Activated CD8-positive, alpha-beta memory T cell treated with anti-CD3 and anti-CD28 coated beads for 36 hours (primary cell): ENCODE measurements at regions not wholly inside any gene's neighbourhood (a gene's known extent, or its start where the extent isn't known, plus 50 kb on each side); places are given as distances from the start of the nearest gene placed in this dataset.
"Not testable (repeated sequence)": the region's sequence is repeated elsewhere in the genome, so short reads cannot be mapped to it uniquely, and the experiment has no call there.

Source experiments
- CTCF ChIA-PET: fragments of 350-600 bp; sonication (Branson Sonifier 250); formaldehyde crosslinking; loops from one replicate; lab custom pipeline; 2021; ENCODE audit warnings: antibody characterized with exemption; lab: Charles Lee
- POLR2A ChIA-PET: fragments of 350-600 bp; sonication (Branson Sonifier 250); formaldehyde crosslinking; loops from one replicate; lab custom pipeline; 2021; ENCODE audit warnings: antibody characterized with exemption; lab: Charles Lee

- POLR2A ChIA-PET, CTCF ChIA-PET: not testable (repeated sequence)
Measured at GRCh38 chr1:120941066-120941465, 51.5 kb downstream of the PPIAL4A start.

GRCh38 chr1:120941836-120942217 is 52.3 kb downstream of the PPIAL4A start:
- POLR2A ChIA-PET: interaction anchor here (1.1 kb wide), 1 partner anchor 91 kb away, joined by 9 read pairs; no protein-coding TSS in a partner anchor
- CTCF ChIA-PET: not testable (repeated sequence)

GRCh38 chr1:120942218-120942944 is 52.8 kb downstream of the PPIAL4A start:
- CTCF ChIA-PET: not testable (repeated sequence)
- POLR2A ChIA-PET: interaction anchor here (1.1 kb wide), 1 partner anchor 92 kb away, joined by 9 read pairs; no protein-coding TSS in a partner anchor

- POLR2A ChIA-PET, CTCF ChIA-PET: not testable (repeated sequence)
Measured at GRCh38 chr1:120942945-120943319, 53.4 kb downstream of the PPIAL4A start.

- CTCF ChIA-PET, POLR2A ChIA-PET: not testable (repeated sequence)
Measured at GRCh38 chr1:120944691-120945090, 55.1 kb downstream of the PPIAL4A start.

GRCh38 chr1:120945122-120945521 is 55.6 kb downstream of the PPIAL4A start:
- CTCF ChIA-PET, POLR2A ChIA-PET: not testable (repeated sequence)

GRCh38 chr1:120947114-120947513 is 57.5 kb downstream of the PPIAL4A start:
- POLR2A ChIA-PET, CTCF ChIA-PET: not testable (repeated sequence)

GRCh38 chr1:120949724-120950123 is 60.2 kb downstream of the PPIAL4A start:
- POLR2A ChIA-PET, CTCF ChIA-PET: not testable (repeated sequence)

- POLR2A ChIA-PET: not testable (repeated sequence)
Measured at GRCh38 chr1:120950633-120951032, 61.1 kb downstream of the PPIAL4A start.

GRCh38 chr1:120951100-120951499 is 61.5 kb downstream of the PPIAL4A start:
- POLR2A ChIA-PET, CTCF ChIA-PET: not testable (repeated sequence)

More at GRCh38 chr1:120950633-120951032, 61.1 kb downstream of the PPIAL4A start:
- CTCF ChIA-PET: not testable (repeated sequence)

- POLR2A ChIA-PET, CTCF ChIA-PET: not testable (repeated sequence)
Measured at GRCh38 chr1:120952207-120952870, 62.8 kb downstream of the PPIAL4A start.

GRCh38 chr1:120952871-120953265 is 63.3 kb downstream of the PPIAL4A start:
- POLR2A ChIA-PET, CTCF ChIA-PET: not testable (repeated sequence)

GRCh38 chr1:120954736-120955135 is 65.2 kb downstream of the PPIAL4A start:
- CTCF ChIA-PET: no interaction called here
- POLR2A ChIA-PET: no interaction called here

- CTCF ChIA-PET, POLR2A ChIA-PET: not testable (repeated sequence)
Measured at GRCh38 chr1:120955961-120956360, 66.4 kb downstream of the PPIAL4A start.

- POLR2A ChIA-PET, CTCF ChIA-PET: not testable (repeated sequence)
Measured at GRCh38 chr1:120966018-120966417, 76.4 kb downstream of the PPIAL4A start.

- POLR2A ChIA-PET, CTCF ChIA-PET: not testable (repeated sequence)
Measured at GRCh38 chr1:120972863-120973262, 83.3 kb downstream of the PPIAL4A start.

- CTCF ChIA-PET, POLR2A ChIA-PET: not testable (repeated sequence)
Measured at GRCh38 chr1:120973836-120974235, 84.3 kb downstream of the PPIAL4A start.

GRCh38 chr1:120977279-120977678 is 87.7 kb downstream of the PPIAL4A start:
- CTCF ChIA-PET, POLR2A ChIA-PET: not testable (repeated sequence)

- CTCF ChIA-PET, POLR2A ChIA-PET: not testable (repeated sequence)
Measured at GRCh38 chr1:120981489-120982094, 92.0 kb downstream of the PPIAL4A start.

- CTCF ChIA-PET, POLR2A ChIA-PET: not testable (repeated sequence)
Measured at GRCh38 chr1:120994614-120995013, 105.0 kb downstream of the PPIAL4A start.

- CTCF ChIA-PET, POLR2A ChIA-PET: not testable (repeated sequence)
Measured at GRCh38 chr1:120995025-120995424, 105.5 kb downstream of the PPIAL4A start.
